WERI-Rb-1 (cell line): ENCODE measurements at regions not wholly inside any gene's neighbourhood (a gene's known extent, or its start where the extent isn't known, plus 50 kb on each side); places are given as distances from the start of the nearest gene placed in this dataset.

Experiments
- DNase-seq: peaks from one replicate; pipeline ENCODE4 v3.0.0-alpha.2; 2020
- H3K27ac ChIP-seq: fragments of 250-450 bp; sonication (Bioruptor Pico); 2 replicates; pipeline ENCODE4 v1.5.1; 2020; ENCODE audit warnings: mild to moderate bottlenecking, moderate library complexity
- H3K27me3 ChIP-seq: fragments of 250-450 bp; sonication (Bioruptor Pico); 2 replicates; pipeline ENCODE4 v1.5.1; 2021; ENCODE audit warnings: mild to moderate bottlenecking, low read depth, moderate library complexity; ENCODE audit not compliant: insufficient read depth, severe bottlenecking
- H3K36me3 ChIP-seq: fragments of 250-450 bp; sonication (Bioruptor Pico); 2 replicates; pipeline ENCODE4 v1.5.1; 2020; ENCODE audit warnings: mild to moderate bottlenecking, moderate library complexity
- H3K4me3 ChIP-seq: 2 replicates; pipeline ENCODE4 v1.5.1; 2011; ENCODE audit warnings: low read depth, mild to moderate bottlenecking, control low read depth, low read length
- H3K9me3 ChIP-seq: fragments of 250-450 bp; sonication (Bioruptor Pico); 2 replicates; pipeline ENCODE4 v1.5.1; 2021; ENCODE audit warnings: mild to moderate bottlenecking, moderate library complexity; ENCODE audit not compliant: severe bottlenecking
- TF ChIP-seq, protein P1 (sequence below): IDR thresholded peaks from 2 replicates; pipeline ENCODE4 v1.5.1; 2011; ENCODE audit warnings: low read depth, mild to moderate bottlenecking, control low read depth, inconsistent platforms, low read length

DNA sequence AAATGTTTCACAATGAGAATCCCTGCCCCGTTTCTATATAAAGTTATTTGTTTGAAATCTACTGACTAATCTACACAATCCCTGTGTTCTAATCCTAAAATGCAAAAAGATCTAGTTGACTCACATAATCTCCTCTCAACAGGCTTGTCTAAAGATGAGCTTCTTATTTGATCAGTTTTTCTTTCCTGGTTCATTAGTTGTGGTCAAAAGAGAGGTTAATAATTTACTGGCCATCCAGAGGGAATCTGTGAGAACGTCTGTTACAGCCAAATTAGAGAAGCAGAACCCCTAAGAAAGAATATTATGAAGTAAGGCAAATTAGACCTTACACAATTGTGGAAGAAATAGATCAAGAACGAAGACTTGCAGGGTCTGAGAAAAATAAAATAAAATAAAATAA is 173.7 kb upstream of the ANO3 start:
- no peaks in the 10 kb centered on the region for H3K36me3 ChIP-seq
- H3K27me3 ChIP-seq: peaks cover 3% of the 10 kb centered on the region
- H3K9me3 ChIP-seq: no peaks in the 10 kb centered on the region
- TF ChIP-seq, protein P1, sequence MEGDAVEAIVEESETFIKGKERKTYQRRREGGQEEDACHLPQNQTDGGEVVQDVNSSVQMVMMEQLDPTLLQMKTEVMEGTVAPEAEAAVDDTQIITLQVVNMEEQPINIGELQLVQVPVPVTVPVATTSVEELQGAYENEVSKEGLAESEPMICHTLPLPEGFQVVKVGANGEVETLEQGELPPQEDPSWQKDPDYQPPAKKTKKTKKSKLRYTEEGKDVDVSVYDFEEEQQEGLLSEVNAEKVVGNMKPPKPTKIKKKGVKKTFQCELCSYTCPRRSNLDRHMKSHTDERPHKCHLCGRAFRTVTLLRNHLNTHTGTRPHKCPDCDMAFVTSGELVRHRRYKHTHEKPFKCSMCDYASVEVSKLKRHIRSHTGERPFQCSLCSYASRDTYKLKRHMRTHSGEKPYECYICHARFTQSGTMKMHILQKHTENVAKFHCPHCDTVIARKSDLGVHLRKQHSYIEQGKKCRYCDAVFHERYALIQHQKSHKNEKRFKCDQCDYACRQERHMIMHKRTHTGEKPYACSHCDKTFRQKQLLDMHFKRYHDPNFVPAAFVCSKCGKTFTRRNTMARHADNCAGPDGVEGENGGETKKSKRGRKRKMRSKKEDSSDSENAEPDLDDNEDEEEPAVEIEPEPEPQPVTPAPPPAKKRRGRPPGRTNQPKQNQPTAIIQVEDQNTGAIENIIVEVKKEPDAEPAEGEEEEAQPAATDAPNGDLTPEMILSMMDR: no peak
- no peak for DNase-seq
- H3K4me3 ChIP-seq: no peak overlapping the region
- no peak overlapping the region for H3K27ac ChIP-seq

DNA sequence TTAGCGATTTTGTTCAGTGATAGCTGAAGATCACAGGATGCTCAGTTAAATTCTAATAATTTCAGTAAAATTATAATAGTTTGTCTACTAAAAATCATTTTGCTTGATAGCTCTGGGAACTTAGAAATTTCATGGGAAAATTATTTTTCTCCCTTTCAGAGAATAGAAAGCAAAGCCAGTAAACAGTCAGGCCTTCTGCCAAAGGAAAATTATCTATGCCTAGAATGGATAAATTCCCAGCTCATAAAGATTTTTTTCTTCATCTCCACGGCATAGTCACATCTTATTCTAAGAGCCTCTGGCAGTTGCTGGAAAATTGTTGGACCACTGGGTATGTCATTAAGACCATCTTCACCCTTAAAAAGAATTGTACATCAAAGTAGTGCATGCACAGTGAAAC is 169.6 kb upstream of the ANO3 start:
- Histone ChIP-seq H3K9me3 (no peaks in the 10 kb centered on the region), H3K36me3 (no peaks in the 10 kb centered on the region), H3K27me3 (peaks cover 2% of the 10 kb centered on the region), H3K4me3 (no peak overlapping the region), H3K27ac (no peak overlapping the region)
- TF ChIP-seq, protein P1: no peak
- no peak for DNase-seq

DNA sequence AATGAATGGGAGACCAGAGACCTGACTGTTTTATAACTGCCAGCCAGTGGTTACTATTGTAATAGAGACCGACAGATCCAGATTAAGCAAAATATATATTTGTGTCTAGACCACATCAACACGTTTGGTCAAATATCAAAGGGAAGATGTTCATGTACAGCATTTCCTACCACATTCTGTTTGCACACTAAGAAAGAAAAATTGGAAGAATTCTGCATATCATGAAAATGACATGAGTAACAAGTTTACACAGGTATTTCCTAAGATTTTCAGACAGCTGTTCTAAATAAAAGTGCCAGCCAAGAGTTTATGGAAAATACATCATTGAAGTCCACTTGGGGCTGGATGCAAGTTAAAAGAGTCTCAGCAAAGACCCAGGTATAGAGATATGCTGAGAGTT is 145.5 kb upstream of the ANO3 start:
- TF ChIP-seq, protein P1: no peak
- DNase-seq: no peak
- no peaks in the 10 kb centered on the region for H3K36me3 ChIP-seq
- H3K9me3 ChIP-seq: no peaks in the 10 kb centered on the region
- no peaks in the 10 kb centered on the region for H3K27me3 ChIP-seq
- no peak overlapping the region for H3K27ac ChIP-seq
- no peak overlapping the region for H3K4me3 ChIP-seq

DNA sequence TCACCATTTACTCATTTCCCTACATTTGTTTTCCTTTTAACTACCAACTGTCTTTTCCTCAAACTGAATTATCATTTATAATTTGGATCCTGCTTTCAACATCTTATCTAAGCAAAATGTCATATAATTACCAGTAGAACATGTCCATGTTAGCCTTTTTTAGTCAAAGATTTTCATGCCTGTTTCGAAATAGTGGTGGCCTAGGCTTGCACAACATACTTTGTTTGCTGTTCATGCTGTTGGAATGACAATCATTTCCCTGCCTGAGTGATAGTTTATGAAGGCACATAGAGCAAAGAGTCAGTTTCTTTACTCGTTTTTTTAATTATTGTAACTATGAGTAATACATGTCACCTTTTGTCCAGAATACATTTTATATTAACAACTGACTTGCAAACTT is 144.3 kb upstream of the ANO3 start:
- Histone ChIP-seq H3K27ac (no peak overlapping the region), H3K9me3 (no peaks in the 10 kb centered on the region), H3K4me3 (no peak overlapping the region), H3K27me3 (no peaks in the 10 kb centered on the region), H3K36me3 (no peaks in the 10 kb centered on the region)
- TF ChIP-seq, protein P1: no peak
- no peak for DNase-seq

GRCh38 chr11:26188554-26188953 is 143.4 kb upstream of the ANO3 start:
- no peaks in the 10 kb centered on the region for H3K27me3 ChIP-seq
- H3K4me3 ChIP-seq: no peak overlapping the region
- no peak for DNase-seq
- TF ChIP-seq, protein P1: no peak
- H3K27ac ChIP-seq: no peak overlapping the region
- no peaks in the 10 kb centered on the region for H3K36me3 ChIP-seq
- H3K9me3 ChIP-seq: no peaks in the 10 kb centered on the region

GRCh38 chr11:26191193-26191592 is 140.7 kb upstream of the ANO3 start:
- no peak overlapping the region for H3K27ac ChIP-seq
- no peaks in the 10 kb centered on the region for H3K9me3 ChIP-seq
- DNase-seq: no peak
- H3K27me3 ChIP-seq: no peaks in the 10 kb centered on the region
- H3K36me3 ChIP-seq: no peaks in the 10 kb centered on the region
- TF ChIP-seq, protein P1: no peak
- no peak overlapping the region for H3K4me3 ChIP-seq
